CD14-positive monocyte (primary cell): ENCODE measurements at regions not wholly inside any gene's neighbourhood (a gene's known extent, or its start where the extent isn't known, plus 50 kb on each side); places are given as distances from the start of the nearest gene placed in this dataset.

Experiments
- DNase-seq, 3 donors: peaks; one replicate each; pipeline ENCODE4 v3.0.0-alpha.2; 2011 to 2022
- H2AFZ ChIP-seq: 2 replicates; pipeline ENCODE4 v1.6.0; 2012; ENCODE audit warnings: mild to moderate bottlenecking, low read depth, low read length, inconsistent platforms; ENCODE audit not compliant: insufficient read depth, poor library complexity, severe bottlenecking
- H3K27ac ChIP-seq, 2 donors: 1 replicate in 1 of 2; 2 replicates in 1 of 2; pipeline ENCODE4 v1.5.1; 2012 to 2013; ENCODE audit warnings: low read length in 2 of 2, control low read depth in 1 of 2, inconsistent platforms in 1 of 2, low read depth in 1 of 2, mild to moderate bottlenecking in 1 of 2
- H3K27me3 ChIP-seq, 2 donors: one replicate each; pipeline versions ENCODE4 v1.6.0 to v1.6.1; 2011 to 2013; ENCODE audit warnings: low read length in 2 of 2; ENCODE audit not compliant: control insufficient read depth in 2 of 2, insufficient read depth in 2 of 2
- H3K36me3 ChIP-seq, 2 donors: replicated peaks in 1 of 2; 1 replicate in 1 of 2; 2 replicates in 1 of 2; pipeline versions ENCODE4 v1.5.1 to v1.6.1; 2012 to 2013; ENCODE audit warnings: low read length in 2 of 2, control low read depth in 1 of 2, inconsistent platforms in 1 of 2, mild to moderate bottlenecking in 1 of 2; ENCODE audit not compliant: insufficient read depth in 2 of 2, control insufficient read depth in 1 of 2
- H3K4me1 ChIP-seq, 2 donors: 1 replicate in 1 of 2; 2 replicates in 1 of 2; pipeline versions ENCODE4 v1.5.1 to v1.6.1; 2012 to 2013; ENCODE audit warnings: low read length in 2 of 2, control low read depth in 1 of 2, inconsistent platforms in 1 of 2, mild to moderate bottlenecking in 1 of 2, moderate library complexity in 1 of 2; ENCODE audit not compliant: insufficient read depth in 2 of 2, control insufficient read depth in 1 of 2
- H3K4me2 ChIP-seq: replicated peaks from 2 replicates; pipeline ENCODE3; 2012; ENCODE audit warnings: low read length, moderate library complexity, mild to moderate bottlenecking; ENCODE audit not compliant: poor library complexity, severe bottlenecking; ENCODE audit errors: extremely low read depth
- H3K4me3 ChIP-seq, 3 experiments: fragments of 200-600 bp in 1 of 3; sonication (generic) in 1 of 3; replicated peaks in 1 of 3; 1 replicate in 2 of 3; 2 replicates in 1 of 3; pipeline ENCODE4 v1.5.1; 2011 to 2013; ENCODE audit warnings: low read length in 3 of 3, mild to moderate bottlenecking in 3 of 3, control low read depth in 2 of 3, low read depth in 2 of 3, inconsistent platforms in 1 of 3, moderate library complexity in 1 of 3
- H3K79me2 ChIP-seq: 2 replicates; pipeline ENCODE4 v1.6.0; 2012; ENCODE audit warnings: mild to moderate bottlenecking, control low read depth, inconsistent platforms, low read length, moderate library complexity; ENCODE audit not compliant: insufficient read depth
- H3K9ac ChIP-seq: 2 replicates; pipeline ENCODE4 v1.6.0; 2017; ENCODE audit warnings: low read length, mild to moderate bottlenecking; ENCODE audit not compliant: insufficient read depth, poor library complexity, severe bottlenecking
- H3K9me3 ChIP-seq, 2 donors: replicated peaks in 1 of 2; 1 replicate in 1 of 2; 2 replicates in 1 of 2; pipeline versions ENCODE4 v1.5.1 to v1.6.1; 2012 to 2013; ENCODE audit warnings: low read length in 2 of 2, control low read depth in 1 of 2; ENCODE audit not compliant: control insufficient read depth in 1 of 2, insufficient read depth in 1 of 2
- H4K20me1 ChIP-seq: 2 replicates; pipeline ENCODE4 v1.6.0; 2012; ENCODE audit warnings: mild to moderate bottlenecking, low read length, control low read depth, moderate library complexity; ENCODE audit not compliant: insufficient read depth
- H3K27ac Mint-ChIP-seq, 7 donors: one replicate each; pipeline ENCODE4 v1.8.0; 2020; ENCODE audit warnings: mild to moderate bottlenecking in 7 of 7, mixed read lengths in 7 of 7, moderate library complexity in 6 of 7, inconsistent platforms in 2 of 7
- H3K27me3 Mint-ChIP-seq, 3 donors: one replicate each; pipeline ENCODE4 v1.8.0; 2021 to 2022; ENCODE audit warnings: low read depth in 3 of 3, mild to moderate bottlenecking in 3 of 3, mixed read lengths in 3 of 3, moderate library complexity in 3 of 3, inconsistent platforms in 1 of 3
- H3K36me3 Mint-ChIP-seq, 2 donors: one replicate each; pipeline ENCODE4 v1.8.0; 2020; ENCODE audit warnings: mixed read lengths in 2 of 2, inconsistent platforms in 1 of 2, mild to moderate bottlenecking in 1 of 2
- H3K4me1 Mint-ChIP-seq: one replicate; pipeline ENCODE4 v1.8.0; 2020; ENCODE audit warnings: mild to moderate bottlenecking, mixed read lengths
- H3K4me3 Mint-ChIP-seq, 2 donors: one replicate each; pipeline ENCODE4 v1.8.0; 2020; ENCODE audit warnings: mild to moderate bottlenecking in 2 of 2, mixed read lengths in 2 of 2, moderate library complexity in 1 of 2
- H3K9me3 Mint-ChIP-seq, 7 donors: one replicate each; pipeline ENCODE4 v1.8.0; 2020 to 2022; ENCODE audit warnings: mixed read lengths in 7 of 7, mild to moderate bottlenecking in 6 of 7, moderate library complexity in 6 of 7, inconsistent platforms in 2 of 7
- WGBS: methylation state at CpG from one replicate; pipeline ENCODE4 v1.1.5; 2013; ENCODE audit warnings: missing lambda C conversion rate; ENCODE audit not compliant: insufficient coverage; 5-methylcytosine and 5-hydroxymethylcytosine counted together
- intact Hi-C, 2 donors: fragments of 100-400 bp; cut with micrococcal nuclease; formaldehyde crosslinking; loops; one replicate each; pipeline versions ENCODE4 v1.15.0 to v1.15.1; 2023
- TF ChIP-seq, protein P1 (sequence below): fragments of 200-600 bp; IDR thresholded peaks from one replicate; pipeline ENCODE4 v1.8.0; 2022; ENCODE audit warnings: antibody characterized with exemption, mild to moderate bottlenecking

DNA sequence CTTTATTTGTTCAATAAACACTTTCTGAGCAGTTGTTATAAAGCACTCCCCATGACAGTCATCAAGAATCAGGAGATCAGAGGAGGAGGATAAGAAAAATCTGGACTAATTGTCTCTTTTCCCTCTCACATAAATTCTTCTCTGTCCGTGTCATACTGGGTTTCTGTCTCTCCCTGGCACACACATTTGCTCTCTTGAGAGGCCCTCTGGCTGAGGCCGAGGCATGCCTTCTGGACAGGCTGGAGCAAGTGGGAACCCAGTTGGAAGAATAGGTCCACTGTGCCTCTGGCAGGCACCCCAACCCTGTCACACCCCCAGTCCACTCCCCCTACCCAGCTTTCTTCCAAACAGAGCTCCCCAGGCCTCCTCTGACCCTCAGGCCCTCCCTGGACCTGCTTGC is 315.8 kb downstream of the UACA start:
- no peaks in the 10 kb centered on the region for H3K79me2 ChIP-seq
- Mint-ChIP-seq H3K36me3 (peaks cover 0 to 5% of the 10 kb centered on the region in 2 donors), H3K4me1 (peaks cover 29% of the 10 kb centered on the region), H3K27ac (peak overlapping the region in 5 of 7 donors; percentile 28 to 88 (median 79)), H3K4me3 (peak overlapping the region; percentile 60 to 91), H3K9me3 (peaks cover 0 to 3% (median 0%) of the 10 kb centered on the region in 7 donors), H3K27me3 (peaks cover 20 to 30% (median 29%) of the 10 kb centered on the region in 3 donors)
- H3K27ac ChIP-seq, result no peak overlapping the region
- no peaks in the 10 kb centered on the region for H3K27me3 ChIP-seq
- H3K36me3 ChIP-seq, result no peaks in the 10 kb centered on the region
- no peaks in the 10 kb centered on the region for H3K9me3 ChIP-seq
- peak overlapping the region; percentile 65 for H2AFZ ChIP-seq
- TF ChIP-seq, protein P1, sequence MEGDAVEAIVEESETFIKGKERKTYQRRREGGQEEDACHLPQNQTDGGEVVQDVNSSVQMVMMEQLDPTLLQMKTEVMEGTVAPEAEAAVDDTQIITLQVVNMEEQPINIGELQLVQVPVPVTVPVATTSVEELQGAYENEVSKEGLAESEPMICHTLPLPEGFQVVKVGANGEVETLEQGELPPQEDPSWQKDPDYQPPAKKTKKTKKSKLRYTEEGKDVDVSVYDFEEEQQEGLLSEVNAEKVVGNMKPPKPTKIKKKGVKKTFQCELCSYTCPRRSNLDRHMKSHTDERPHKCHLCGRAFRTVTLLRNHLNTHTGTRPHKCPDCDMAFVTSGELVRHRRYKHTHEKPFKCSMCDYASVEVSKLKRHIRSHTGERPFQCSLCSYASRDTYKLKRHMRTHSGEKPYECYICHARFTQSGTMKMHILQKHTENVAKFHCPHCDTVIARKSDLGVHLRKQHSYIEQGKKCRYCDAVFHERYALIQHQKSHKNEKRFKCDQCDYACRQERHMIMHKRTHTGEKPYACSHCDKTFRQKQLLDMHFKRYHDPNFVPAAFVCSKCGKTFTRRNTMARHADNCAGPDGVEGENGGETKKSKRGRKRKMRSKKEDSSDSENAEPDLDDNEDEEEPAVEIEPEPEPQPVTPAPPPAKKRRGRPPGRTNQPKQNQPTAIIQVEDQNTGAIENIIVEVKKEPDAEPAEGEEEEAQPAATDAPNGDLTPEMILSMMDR, result no peak
- H3K4me2 ChIP-seq, result peak overlapping the region; percentile 33
- peak overlapping the region; percentile 15 for H3K9ac ChIP-seq
- peaks cover 29% of the 10 kb centered on the region in 2 donors for H3K4me1 ChIP-seq
- intact Hi-C loops, result no loop called here
- H4K20me1 ChIP-seq, result no peaks in the 10 kb centered on the region
- peak overlapping the region in 1 of 3 experiments; percentile 43 for H3K4me3 ChIP-seq
- no peak for DNase-seq
- WGBS, result 11% methylated on average over 2 of the region's 2 CpGs

DNA sequence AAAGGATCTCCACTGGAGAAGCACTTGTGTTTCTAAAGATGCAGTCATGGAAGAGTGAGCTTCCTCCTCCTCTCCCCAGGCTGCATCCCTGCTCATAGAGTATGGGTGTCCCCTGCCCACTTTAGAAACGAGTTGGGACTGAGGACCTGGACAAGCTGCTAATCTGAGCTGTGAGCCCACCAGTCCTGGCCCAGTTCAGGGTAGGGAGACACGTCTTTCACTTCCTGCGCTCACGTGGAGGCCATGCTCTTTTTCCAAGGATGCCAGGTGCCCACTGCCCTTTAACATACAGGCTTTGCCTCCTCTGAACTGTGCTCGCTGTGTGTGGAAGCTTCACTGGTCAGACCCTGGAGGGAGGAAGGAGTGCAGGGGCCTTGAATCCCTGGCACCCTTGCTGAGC is 316.3 kb downstream of the UACA start:
- Histone ChIP-seq H3K4me1 (peaks cover 29% of the 10 kb centered on the region in 2 donors), H3K27me3 (no peaks in the 10 kb centered on the region), H3K9ac (no peak overlapping the region), H4K20me1 (no peaks in the 10 kb centered on the region), H3K79me2 (no peaks in the 10 kb centered on the region), H3K36me3 (no peaks in the 10 kb centered on the region), H3K27ac (no peak overlapping the region), H2AFZ (no peak overlapping the region), H3K4me3 (no peak overlapping the region), H3K4me2 (no peak overlapping the region), H3K9me3 (no peaks in the 10 kb centered on the region)
- H3K27me3 Mint-ChIP-seq, result peaks cover 20 to 32% (median 28%) of the 10 kb centered on the region in 3 donors
- peak overlapping the region in 3 of 7 donors; percentile 62 to 88 (median 80) for H3K27ac Mint-ChIP-seq
- peaks cover 0 to 3% (median 0%) of the 10 kb centered on the region in 7 donors for H3K9me3 Mint-ChIP-seq
- intact Hi-C loops, result no loop called here
- H3K36me3 Mint-ChIP-seq, result peaks cover 0 to 5% of the 10 kb centered on the region in 2 donors
- 48% methylated on average over 4 of the region's 5 CpGs for WGBS
- DNase-seq, result no peak
- peaks cover 29% of the 10 kb centered on the region for H3K4me1 Mint-ChIP-seq
- TF ChIP-seq, protein P1, result no peak
- no peak overlapping the region for H3K4me3 Mint-ChIP-seq
